DOHH2 (cell line): ENCODE measurements at regions not wholly inside any gene's neighbourhood (a gene's known extent, or its start where the extent isn't known, plus 50 kb on each side); places are given as distances from the start of the nearest gene placed in this dataset.

Experiments used
- CTCF ChIP-seq: fragments of 200-600 bp; sonication (generic); IDR thresholded peaks from one replicate; pipeline ENCODE4 v1.5.1; 2014; ENCODE audit warnings: antibody characterized with exemption, mild to moderate bottlenecking, low read depth, low read length; ENCODE audit not compliant: poor library complexity, severe bottlenecking
- EZH2phosphoT487 ChIP-seq: fragments of 200-600 bp; sonication (generic); IDR thresholded peaks from 2 replicates; pipeline ENCODE4 v1.6.1; 2017; ENCODE audit warnings: borderline replicate concordance, mild to moderate bottlenecking, antibody characterized with exemption, low read length, moderate library complexity, mixed read lengths

- TF ChIP-seq CTCF, result no peak
- no peak for TF ChIP-seq EZH2phosphoT487
These were observed 233.8 kb upstream of the UBASH3B start for GRCh38 chr11:122421702-122422101.
